Karpas-422 (cell line): ENCODE measurements at regions not wholly inside any gene's neighbourhood (a gene's known extent, or its start where the extent isn't known, plus 50 kb on each side); places are given as distances from the start of the nearest gene placed in this dataset.
"Not testable (repeated sequence)": the region's sequence is repeated elsewhere in the genome, so short reads cannot be mapped to it uniquely, and the experiment has no call there.

ENCODE experiments used
- DNase-seq: peaks from one replicate; pipeline ENCODE4 v3.0.0-alpha.2; 2015
- H2AFZ ChIP-seq: fragments of 200-600 bp; sonication (generic); 2 replicates; pipeline ENCODE4 v1.6.1; 2014; ENCODE audit warnings: antibody characterized with exemption, low read length, mixed read lengths
- H3K27ac ChIP-seq: fragments of 200-600 bp; sonication (generic); 2 replicates; pipeline ENCODE4 v1.5.1; 2014; ENCODE audit warnings: mild to moderate bottlenecking, low read length, moderate library complexity
- H3K27me3 ChIP-seq: fragments of 200-600 bp; sonication (generic); 2 replicates; pipeline ENCODE4 v1.6.1; 2014; ENCODE audit warnings: low read length, mixed read lengths
- H3K36me3 ChIP-seq: fragments of 200-600 bp; sonication (generic); 2 replicates; pipeline ENCODE4 v1.6.1; 2014; ENCODE audit warnings: low read length, mixed read lengths; ENCODE audit not compliant: insufficient read depth
- H3K4me1 ChIP-seq: fragments of 200-600 bp; sonication (generic); 2 replicates; pipeline ENCODE4 v1.6.1; 2014; ENCODE audit warnings: mild to moderate bottlenecking, low read length, mixed read lengths
- H3K4me2 ChIP-seq: fragments of 200-600 bp; sonication (generic); 2 replicates; pipeline ENCODE4 v1.6.1; 2014; ENCODE audit warnings: low read length, low read depth, mild to moderate bottlenecking; ENCODE audit not compliant: poor library complexity, severe bottlenecking
- H3K4me3 ChIP-seq: fragments of 200-600 bp; sonication (generic); 2 replicates; pipeline ENCODE4 v1.5.1; 2014; ENCODE audit warnings: mild to moderate bottlenecking, antibody characterized with exemption, low read length, mixed read lengths
- H3K79me2 ChIP-seq: fragments of 200-600 bp; sonication (generic); 2 replicates; pipeline ENCODE4 v1.6.1; 2014; ENCODE audit warnings: mild to moderate bottlenecking, low read length, mixed read lengths
- H3K9ac ChIP-seq: fragments of 200-600 bp; sonication (generic); 2 replicates; pipeline ENCODE4 v1.6.0; 2014; ENCODE audit warnings: low read length
- H3K9me2 ChIP-seq: fragments of 200-600 bp; sonication (generic), shearing (Covaris generic); replicated peaks from 2 replicates; pipeline ENCODE4 v1.6.0; 2014; ENCODE audit warnings: mild to moderate bottlenecking, low read length, moderate library complexity; ENCODE audit not compliant: insufficient read depth
- H3K9me3 ChIP-seq: fragments of 300-700, 200-600 bp; sonication (generic); 2 replicates; pipeline ENCODE4 v1.6.1; 2014; ENCODE audit warnings: low read length, mixed read lengths
- H4K20me1 ChIP-seq: fragments of 200-600 bp; sonication (generic); 2 replicates; pipeline ENCODE4 v1.6.1; 2014; ENCODE audit warnings: mild to moderate bottlenecking, antibody characterized with exemption, low read length, low read depth; ENCODE audit not compliant: insufficient read depth

DNA sequence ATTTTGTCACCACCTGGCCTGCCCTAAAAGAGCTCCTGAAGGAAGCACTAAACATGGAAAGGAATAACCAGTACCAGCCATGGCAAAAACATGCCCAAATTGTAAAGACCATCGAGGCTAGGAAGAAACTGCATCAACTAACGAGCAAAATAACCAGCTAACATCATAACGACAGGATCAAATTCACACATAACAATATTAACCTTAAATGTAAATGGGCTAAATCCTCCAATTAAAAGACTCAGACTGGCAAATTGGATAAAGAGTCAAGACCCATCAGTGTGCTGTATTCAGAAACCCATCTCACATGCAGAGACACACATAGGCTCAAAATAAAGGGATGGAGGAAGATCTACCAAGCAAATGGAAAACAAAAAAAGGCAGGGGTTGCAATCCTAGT, 264.3 kb upstream of the XYLT1 start:
- not testable (repeated sequence) for H3K4me3 ChIP-seq, H3K9me2 ChIP-seq

DNA sequence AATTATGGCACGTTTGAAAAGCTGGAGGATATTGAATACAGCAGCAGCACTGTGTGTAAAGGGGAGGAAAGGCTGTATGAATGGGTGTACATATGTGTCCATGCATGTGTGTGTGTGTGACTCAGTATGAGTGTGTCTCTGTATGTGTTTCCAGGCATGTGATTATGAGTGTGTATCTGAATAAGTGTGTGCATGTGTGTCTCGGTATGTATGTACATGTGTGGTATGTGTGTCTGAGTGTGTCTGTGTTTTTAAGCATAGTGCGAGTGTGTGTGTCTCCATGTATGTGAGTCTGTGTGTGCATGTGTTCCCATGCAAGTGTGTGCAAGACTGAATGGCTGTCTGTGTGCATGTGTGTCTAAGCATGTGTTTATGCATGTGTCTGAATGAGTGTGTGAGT, 259.1 kb upstream of the XYLT1 start:
- no peaks in the 10 kb centered on the region for H3K79me2 ChIP-seq
- H3K27me3 ChIP-seq, result no peaks in the 10 kb centered on the region
- no peaks in the 10 kb centered on the region for H3K4me1 ChIP-seq
- no peak overlapping the region for H3K27ac ChIP-seq
- no peak overlapping the region for H3K9ac ChIP-seq
- H3K9me3 ChIP-seq, result no peaks in the 10 kb centered on the region
- no peaks in the 10 kb centered on the region for H3K36me3 ChIP-seq
- H2AFZ ChIP-seq, result no peak overlapping the region
- DNase-seq, result no peak
- no peaks in the 10 kb centered on the region for H4K20me1 ChIP-seq
- no peak overlapping the region for H3K4me2 ChIP-seq
- no peaks in the 10 kb centered on the region for H3K9me2 ChIP-seq
- no peak overlapping the region for H3K4me3 ChIP-seq

More for the DNA sequence above, 264.3 kb upstream of the XYLT1 start:
- H2AFZ ChIP-seq, H3K27ac ChIP-seq, H3K4me1 ChIP-seq, H3K36me3 ChIP-seq, H3K27me3 ChIP-seq, H3K79me2 ChIP-seq, H3K9me3 ChIP-seq, H3K4me2 ChIP-seq, H3K9ac ChIP-seq, DNase-seq, H4K20me1 ChIP-seq: not testable (repeated sequence)

DNA sequence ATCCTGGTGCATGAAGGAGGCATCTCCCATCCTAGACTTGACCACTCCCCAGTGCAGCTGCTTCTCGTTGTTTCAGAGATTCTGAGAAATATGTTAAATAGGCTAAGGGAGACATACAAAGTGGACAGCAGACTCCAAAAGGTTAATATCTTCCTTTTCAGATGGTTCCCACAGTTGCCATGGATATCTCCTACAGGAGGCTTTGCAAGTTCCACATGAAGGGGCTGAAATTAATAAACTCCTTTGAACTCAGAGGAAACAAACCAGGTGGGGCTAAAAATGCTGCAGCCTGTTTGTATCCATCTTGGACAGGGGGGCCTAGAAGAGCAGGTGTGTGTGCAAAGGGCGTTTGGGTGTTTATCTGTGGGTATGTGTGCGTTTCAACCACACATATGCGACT, 257.4 kb upstream of the XYLT1 start:
- H3K79me2 ChIP-seq, result no peaks in the 10 kb centered on the region
- no peak overlapping the region for H3K27ac ChIP-seq
- H3K9me3 ChIP-seq, result no peaks in the 10 kb centered on the region
- no peaks in the 10 kb centered on the region for H3K36me3 ChIP-seq
- no peaks in the 10 kb centered on the region for H3K9me2 ChIP-seq
- H3K9ac ChIP-seq, result no peak overlapping the region
- DNase-seq, result no peak
- H2AFZ ChIP-seq, result no peak overlapping the region
- H3K4me3 ChIP-seq, result no peak overlapping the region
- no peak overlapping the region for H3K4me2 ChIP-seq
- H3K4me1 ChIP-seq, result no peaks in the 10 kb centered on the region
- no peaks in the 10 kb centered on the region for H3K27me3 ChIP-seq
- no peaks in the 10 kb centered on the region for H4K20me1 ChIP-seq

DNA sequence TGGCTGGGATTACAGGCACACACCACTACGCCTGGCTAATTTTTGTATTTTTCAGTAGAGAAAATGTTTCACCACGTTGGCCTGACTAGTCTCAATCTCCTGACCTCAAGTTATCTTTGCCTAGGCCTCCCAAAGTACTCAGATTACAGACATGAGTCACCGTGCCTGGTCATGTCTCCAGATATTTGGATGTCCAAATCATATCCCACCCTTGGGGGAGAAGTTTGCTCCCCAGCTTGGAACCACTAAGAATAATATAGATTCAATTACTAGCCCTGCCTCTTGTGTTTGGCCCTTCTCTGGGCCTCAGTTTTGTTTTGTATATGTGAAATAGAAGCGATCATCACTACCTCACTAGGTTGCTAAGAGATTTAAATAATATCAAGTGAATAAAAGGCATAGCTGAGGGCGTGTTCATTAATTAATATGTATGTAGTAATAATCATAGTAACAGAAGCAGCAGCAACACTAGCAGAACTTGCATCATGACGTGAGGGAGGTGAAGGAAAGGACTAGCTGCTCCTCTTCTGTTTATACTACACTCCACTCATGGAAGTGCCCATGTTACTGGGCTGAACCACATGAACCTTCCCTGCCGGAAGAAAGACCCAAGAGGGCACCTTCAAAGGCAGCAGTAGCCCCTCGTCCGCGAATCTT, 253.6 kb upstream of the XYLT1 start:
- no peaks in the 10 kb centered on the region for H3K27me3 ChIP-seq
- H3K9me2 ChIP-seq, result no peaks in the 10 kb centered on the region
- H2AFZ ChIP-seq, result no peak overlapping the region
- H3K9me3 ChIP-seq, result no peaks in the 10 kb centered on the region
- H3K9ac ChIP-seq, result no peak overlapping the region
- no peaks in the 10 kb centered on the region for H3K36me3 ChIP-seq
- DNase-seq, result no peak
- no peaks in the 10 kb centered on the region for H4K20me1 ChIP-seq
- no peaks in the 10 kb centered on the region for H3K79me2 ChIP-seq
- H3K4me3 ChIP-seq, result no peak overlapping the region
- no peak overlapping the region for H3K4me2 ChIP-seq
- no peak overlapping the region for H3K27ac ChIP-seq
- H3K4me1 ChIP-seq, result no peaks in the 10 kb centered on the region

DNA sequence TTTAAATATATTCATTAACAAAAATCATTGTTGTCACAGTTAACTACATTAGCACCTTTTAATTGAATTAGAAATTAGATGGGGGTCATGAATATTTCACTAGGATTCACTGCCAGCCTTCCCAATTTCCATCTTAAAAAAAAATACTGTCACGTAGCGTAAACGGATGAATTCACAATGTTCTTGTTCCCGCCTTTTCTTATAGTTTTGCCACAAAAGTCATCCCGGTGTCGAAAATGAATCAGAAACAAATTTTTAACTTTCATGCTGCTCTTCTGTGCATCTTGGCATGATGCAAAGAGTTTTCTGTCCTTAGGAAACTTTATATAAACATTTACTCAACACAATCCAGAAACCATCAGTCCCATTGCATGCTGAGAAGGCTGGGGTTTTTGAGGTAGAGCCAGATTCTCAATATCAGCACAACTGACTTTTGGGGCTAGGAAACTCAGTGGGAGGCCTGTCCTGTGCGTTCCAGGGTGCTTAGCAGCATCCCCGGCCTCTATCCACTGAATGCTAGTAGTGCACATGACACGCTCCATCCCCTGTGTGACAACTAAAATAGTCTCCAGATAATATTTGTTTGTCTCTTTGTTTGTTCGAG, 252.9 kb upstream of the XYLT1 start:
- no peak overlapping the region for H3K27ac ChIP-seq
- H3K36me3 ChIP-seq, result no peaks in the 10 kb centered on the region
- H2AFZ ChIP-seq, result no peak overlapping the region
- no peak for DNase-seq
- no peaks in the 10 kb centered on the region for H3K79me2 ChIP-seq
- H3K4me3 ChIP-seq, result no peak overlapping the region
- H3K9ac ChIP-seq, result no peak overlapping the region
- H4K20me1 ChIP-seq, result no peaks in the 10 kb centered on the region
- no peak overlapping the region for H3K4me2 ChIP-seq
- no peaks in the 10 kb centered on the region for H3K27me3 ChIP-seq
- no peaks in the 10 kb centered on the region for H3K9me3 ChIP-seq
- H3K4me1 ChIP-seq, result no peaks in the 10 kb centered on the region
- H3K9me2 ChIP-seq, result no peaks in the 10 kb centered on the region

DNA sequence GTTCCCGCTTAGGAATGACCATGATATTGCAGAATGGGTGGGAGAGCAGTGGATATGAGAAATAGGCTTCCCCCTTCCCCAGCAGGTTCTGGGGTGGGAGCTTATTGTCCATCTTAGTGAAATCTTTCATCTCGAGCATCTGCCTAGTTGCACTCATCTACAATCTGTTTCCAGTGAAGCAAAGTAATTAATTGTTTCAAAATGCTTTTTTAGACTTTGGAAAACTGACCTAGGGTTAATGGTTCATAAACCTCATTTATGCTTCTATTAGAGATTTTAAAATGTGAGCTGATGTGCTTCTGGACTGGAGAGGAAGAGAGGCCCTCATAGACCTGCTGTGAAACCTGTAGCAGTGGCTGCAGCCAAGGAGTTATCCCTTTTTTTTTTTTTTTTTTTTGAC, 247.7 kb upstream of the XYLT1 start:
- no peak overlapping the region for H3K9ac ChIP-seq
- no peak overlapping the region for H3K27ac ChIP-seq
- H3K9me2 ChIP-seq, result no peaks in the 10 kb centered on the region
- no peaks in the 10 kb centered on the region for H3K79me2 ChIP-seq
- no peaks in the 10 kb centered on the region for H4K20me1 ChIP-seq
- no peak for DNase-seq
- no peak overlapping the region for H2AFZ ChIP-seq
- H3K36me3 ChIP-seq, result no peaks in the 10 kb centered on the region
- H3K4me2 ChIP-seq, result no peak overlapping the region
- H3K4me3 ChIP-seq, result no peak overlapping the region
- no peaks in the 10 kb centered on the region for H3K9me3 ChIP-seq
- H3K27me3 ChIP-seq, result no peaks in the 10 kb centered on the region
- H3K4me1 ChIP-seq, result no peaks in the 10 kb centered on the region

DNA sequence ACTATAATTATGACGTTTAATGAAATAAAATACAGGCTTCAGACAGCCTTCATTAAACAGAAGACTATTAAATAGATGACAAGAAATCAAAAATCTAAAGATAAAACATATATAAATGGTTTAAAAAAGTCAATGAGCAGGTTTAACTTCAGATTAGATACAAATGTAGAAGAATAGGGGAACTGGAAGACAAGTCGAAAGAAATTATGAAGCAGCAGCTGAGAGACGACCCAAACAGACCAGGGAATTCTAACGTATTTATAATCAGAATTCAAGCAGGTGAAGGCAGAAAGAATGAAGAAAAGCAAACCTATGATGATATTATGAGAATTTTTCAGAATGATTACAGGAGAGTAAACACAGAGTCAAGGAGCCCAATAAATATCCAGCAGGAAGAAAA, 235.1 kb upstream of the XYLT1 start:
- no peaks in the 10 kb centered on the region for H3K79me2 ChIP-seq
- no peaks in the 10 kb centered on the region for H3K9me3 ChIP-seq

DNA sequence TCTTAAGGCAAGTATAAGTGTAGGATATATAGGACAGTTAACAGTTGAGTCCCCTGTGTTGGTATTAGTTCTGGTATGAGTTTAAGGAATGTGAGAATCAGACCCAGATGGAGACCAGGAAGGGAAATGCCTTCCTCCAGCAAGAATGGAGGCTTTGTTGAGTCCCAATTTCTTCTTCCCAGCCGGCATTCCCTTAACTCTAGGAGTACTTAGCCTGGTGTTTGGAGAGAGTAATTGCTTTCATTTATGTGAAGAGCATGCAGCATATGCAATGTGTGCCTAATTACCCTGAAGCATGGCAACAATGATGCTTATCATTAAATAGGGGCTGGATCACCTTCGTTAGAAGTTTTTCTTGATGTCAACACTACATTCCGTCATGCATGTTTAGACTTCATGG, 225.9 kb upstream of the XYLT1 start:
- no peaks in the 10 kb centered on the region for H3K36me3 ChIP-seq
- H3K79me2 ChIP-seq, result no peaks in the 10 kb centered on the region
- H3K9me2 ChIP-seq, result no peaks in the 10 kb centered on the region
- H4K20me1 ChIP-seq, result no peaks in the 10 kb centered on the region
- no peak for DNase-seq
- no peaks in the 10 kb centered on the region for H3K4me1 ChIP-seq
- no peaks in the 10 kb centered on the region for H3K27me3 ChIP-seq
- H3K4me3 ChIP-seq, result no peak overlapping the region
- H3K27ac ChIP-seq, result no peak overlapping the region
- no peak overlapping the region for H2AFZ ChIP-seq
- H3K9ac ChIP-seq, result no peak overlapping the region
- H3K4me2 ChIP-seq, result no peak overlapping the region
- H3K9me3 ChIP-seq, result no peaks in the 10 kb centered on the region

More for the DNA sequence above, 235.1 kb upstream of the XYLT1 start:
- H3K27ac ChIP-seq, result no peak overlapping the region
- no peaks in the 10 kb centered on the region for H3K36me3 ChIP-seq
- H3K9me2 ChIP-seq, result no peaks in the 10 kb centered on the region
- H4K20me1 ChIP-seq, result no peaks in the 10 kb centered on the region
- H2AFZ ChIP-seq, result no peak overlapping the region
- H3K4me2 ChIP-seq, result no peak overlapping the region
- DNase-seq, result no peak
- H3K27me3 ChIP-seq, result no peaks in the 10 kb centered on the region
- H3K9ac ChIP-seq, result no peak overlapping the region
- no peak overlapping the region for H3K4me3 ChIP-seq
- H3K4me1 ChIP-seq, result no peaks in the 10 kb centered on the region
